H1 (cell line): ENCODE measurements at regions not wholly inside any gene's neighbourhood (a gene's known extent, or its start where the extent isn't known, plus 50 kb on each side); places are given as distances from the start of the nearest gene placed in this dataset.

Experiments used
- CTCF ChIA-PET: fragments of 300-600 bp; sonication (Branson Sonifier 250); formaldehyde crosslinking; loops from one replicate; lab custom pipeline; 2021; ENCODE audit not compliant: partially characterized antibody; lab: Charles Lee
- POLR2A ChIA-PET: fragments of 300-600 bp; sonication (Branson Sonifier 250); formaldehyde crosslinking; loops from one replicate; lab custom pipeline; 2021; ENCODE audit warnings: inconsistent platforms; ENCODE audit not compliant: partially characterized antibody; lab: Charles Lee
- DNase-seq, 2 experiments: peaks; one replicate each; pipeline versions ENCODE4 v3.0.0 to v3.0.0-alpha.2; 2010 to 2022; ENCODE audit warnings: low spot score in 2 of 2, low read depth in 1 of 2, mixed read lengths in 1 of 2
- FAIRE-seq: peaks from 2 replicates; lab custom pipeline; 2011; peaks lifted over from hg19 to GRCh38; lab: Jason Lieb, UNC
- H2AFZ ChIP-seq: 2 replicates; pipeline ENCODE4 v1.8.1; 2012; ENCODE audit warnings: low read length, inconsistent platforms
- H2AK5ac ChIP-seq: 2 replicates; pipeline ENCODE4 v1.6.1; 2013; ENCODE audit warnings: low read depth, low read length
- H2BK120ac ChIP-seq: replicated peaks from 2 replicates; pipeline ENCODE3; 2013; ENCODE audit warnings: low read depth, low read length, inconsistent platforms
- H2BK12ac ChIP-seq: 2 replicates; pipeline ENCODE4 v1.6.1; 2013; ENCODE audit warnings: low read depth, low read length
- H2BK15ac ChIP-seq: 2 replicates; pipeline ENCODE4 v1.6.1; 2013; ENCODE audit warnings: low read length
- H2BK20ac ChIP-seq: 2 replicates; pipeline ENCODE4 v1.6.1; 2013; ENCODE audit warnings: low read length
- H2BK5ac ChIP-seq: 2 replicates; pipeline ENCODE4 v1.6.1; 2013; ENCODE audit warnings: low read depth, low read length
- H3K14ac ChIP-seq: 2 replicates; pipeline ENCODE4 v1.6.1; 2013; ENCODE audit warnings: inconsistent platforms; ENCODE audit not compliant: insufficient read length
- H3K18ac ChIP-seq: 2 replicates; pipeline ENCODE4 v1.6.1; 2013; ENCODE audit warnings: low read length; ENCODE audit errors: extremely low read depth
- H3K23ac ChIP-seq: 2 replicates; pipeline ENCODE4 v1.6.1; 2013; ENCODE audit warnings: inconsistent platforms; ENCODE audit not compliant: insufficient read length
- H3K23me2 ChIP-seq: 2 replicates; pipeline ENCODE4 v1.6.1; 2013; ENCODE audit warnings: low read depth, low read length
- H3K27ac ChIP-seq: 2 replicates; pipeline ENCODE4 v1.6.1; 2011; ENCODE audit warnings: low read depth, low read length, inconsistent platforms
- H3K27me3 ChIP-seq, 4 experiments: replicated peaks in 1 of 4; 1 replicate in 1 of 4; 2 replicates in 3 of 4; pipeline versions ENCODE4 v1.6.1 to v1.8.1; 2011 to 2013; ENCODE audit warnings: low read length in 3 of 4, mild to moderate bottlenecking in 3 of 4, inconsistent platforms in 2 of 4, mixed read lengths in 2 of 4, moderate library complexity in 1 of 4; ENCODE audit not compliant: control insufficient read depth in 3 of 4, insufficient read depth in 3 of 4; ENCODE audit errors: extremely low read depth in 1 of 4
- H3K36me3 ChIP-seq, 4 experiments: 2 replicates each; pipeline versions ENCODE4 v1.6.1 to v1.8.1; 2011 to 2013; ENCODE audit warnings: mild to moderate bottlenecking in 4 of 4, low read length in 3 of 4, moderate library complexity in 2 of 4, control low read depth in 1 of 4, inconsistent platforms in 1 of 4; ENCODE audit not compliant: insufficient read depth in 4 of 4, control insufficient read depth in 2 of 4
- H3K4ac ChIP-seq: replicated peaks from 2 replicates; pipeline ENCODE3; 2013; ENCODE audit warnings: low read length, low read depth, mixed read lengths, inconsistent platforms; ENCODE audit not compliant: insufficient read length
- H3K4me1 ChIP-seq, 4 experiments: replicated peaks in 1 of 4; 1 replicate in 1 of 4; 2 replicates in 3 of 4; pipeline versions ENCODE4 v1.6.1 to v1.8.1; 2011 to 2013; ENCODE audit warnings: low read length in 3 of 4, inconsistent platforms in 2 of 4, mixed read lengths in 1 of 4; ENCODE audit not compliant: insufficient read depth in 4 of 4, control insufficient read depth in 3 of 4
- H3K4me2 ChIP-seq, 2 experiments: 2 replicates each; pipeline versions ENCODE4 v1.6.1 to v1.8.1; 2011 to 2013; ENCODE audit warnings: low read depth in 2 of 2, low read length in 2 of 2, control low read depth in 1 of 2, inconsistent platforms in 1 of 2, mild to moderate bottlenecking in 1 of 2; ENCODE audit not compliant: insufficient read depth in 1 of 2
- H3K4me3 ChIP-seq, 4 experiments: fragments of 200-600, 300-600 bp in 1 of 4; sonication (generic), shearing (Covaris generic), sonication (Bioruptor Twin) in 1 of 4; 2 replicates each; pipeline versions ENCODE4 v1.5.1 to v1.8.1; 2011 to 2016; ENCODE audit warnings: low read length in 4 of 4, low read depth in 3 of 4, control low read depth in 2 of 4, inconsistent platforms in 2 of 4, mild to moderate bottlenecking in 2 of 4, mixed read lengths in 1 of 4, moderate library complexity in 1 of 4; ENCODE audit not compliant: insufficient read depth in 2 of 4; ENCODE audit errors: extremely low read depth in 1 of 4
- H3K56ac ChIP-seq: replicated peaks from 2 replicates; pipeline ENCODE3; 2013; ENCODE audit warnings: low read depth, mild to moderate bottlenecking, mixed read lengths, low read length, inconsistent platforms; ENCODE audit not compliant: insufficient read length
- H3K79me1 ChIP-seq: 2 replicates; pipeline ENCODE4 v1.6.1; 2013; ENCODE audit warnings: low read depth, low read length, control low read depth
- H3K79me2 ChIP-seq, 2 experiments: 2 replicates each; pipeline versions ENCODE4 v1.6.1 to v1.8.1; 2012 to 2013; ENCODE audit warnings: low read length in 2 of 2, mild to moderate bottlenecking in 2 of 2, inconsistent platforms in 1 of 2; ENCODE audit not compliant: insufficient read depth in 2 of 2, control insufficient read depth in 1 of 2
- H3K9ac ChIP-seq, 4 experiments: replicated peaks in 1 of 4; 1 replicate in 1 of 4; 2 replicates in 3 of 4; pipeline versions ENCODE4 v1.6.1 to v1.8.1; 2011 to 2013; ENCODE audit warnings: low read depth in 3 of 4, low read length in 3 of 4, control low read depth in 2 of 4, mild to moderate bottlenecking in 2 of 4, moderate library complexity in 2 of 4, inconsistent platforms in 1 of 4; ENCODE audit errors: extremely low read depth in 1 of 4
- H3K9me3 ChIP-seq, 2 experiments: 2 replicates each; pipeline versions ENCODE4 v1.6.1 to v1.8.1; 2012 to 2013; ENCODE audit warnings: mild to moderate bottlenecking in 2 of 2, moderate library complexity in 2 of 2, control low read depth in 1 of 2, inconsistent platforms in 1 of 2, low read depth in 1 of 2, low read length in 1 of 2, mixed read lengths in 1 of 2; ENCODE audit not compliant: insufficient read depth in 2 of 2
- H4K20me1 ChIP-seq, 2 experiments: replicated peaks in 1 of 2; 2 replicates each; pipeline versions ENCODE3 to v1.8.1; 2011 to 2013; ENCODE audit warnings: inconsistent platforms in 2 of 2, low read length in 2 of 2, mild to moderate bottlenecking in 1 of 2; ENCODE audit not compliant: insufficient read depth in 2 of 2, control insufficient read depth in 1 of 2
- H4K5ac ChIP-seq: 2 replicates; pipeline ENCODE4 v1.6.1; 2013; ENCODE audit warnings: low read length, low read depth, mixed read lengths, inconsistent platforms; ENCODE audit not compliant: insufficient read length
- H4K8ac ChIP-seq: 2 replicates; pipeline ENCODE4 v1.8.0; 2013; ENCODE audit warnings: mild to moderate bottlenecking, moderate library complexity, low read length, inconsistent platforms; ENCODE audit not compliant: insufficient read depth; ENCODE audit errors: extremely low read depth
- H4K91ac ChIP-seq: replicated peaks from 2 replicates; pipeline ENCODE3; 2013; ENCODE audit warnings: low read length, mixed read lengths, inconsistent platforms; ENCODE audit not compliant: insufficient read length
- CHD2 ChIP-seq: IDR thresholded peaks from 2 replicates; pipeline ENCODE4 v1.6.1; 2012; ENCODE audit warnings: low read length, improper control_type of control experiment
- CTCF ChIP-seq, 3 experiments: IDR thresholded peaks; 1 replicate in 2 of 3; 2 replicates in 1 of 3; pipeline versions ENCODE4 v1.5.1 to v1.6.1; 2011; ENCODE audit warnings: low read length in 3 of 3, mild to moderate bottlenecking in 3 of 3, inconsistent platforms in 2 of 3, low read depth in 1 of 3, moderate library complexity in 1 of 3; ENCODE audit not compliant: insufficient read depth in 1 of 3; ENCODE audit errors: control extremely low read depth in 1 of 3
- RAD21 ChIP-seq, 2 experiments: IDR thresholded peaks in 1 of 2; conservative IDR thresholded peaks in 1 of 2; 2 replicates each; pipeline ENCODE4 v1.6.1; 2011; ENCODE audit warnings: low read depth in 2 of 2, low read length in 2 of 2, improper control_type of control experiment in 1 of 2, inconsistent platforms in 1 of 2, mild to moderate bottlenecking in 1 of 2, moderate library complexity in 1 of 2
- USF2 ChIP-seq: IDR thresholded peaks from 2 replicates; pipeline ENCODE4 v1.6.1; 2011; ENCODE audit warnings: low read length, improper control_type of control experiment
- WGBS, 2 experiments: shearing (Covaris generic) in 1 of 2; methylation state at CpG; one replicate each; pipeline versions ENCODE4 v1.1.6 to v1.1.7; 2013 to 2015; ENCODE audit warnings: low lambda C conversion rate in 2 of 2, mixed read lengths in 2 of 2, inconsistent platforms in 1 of 2, low coverage in 1 of 2, missing lambda C conversion rate in 1 of 2; ENCODE audit not compliant: insufficient replicate concordance in 2 of 2, insufficient coverage in 1 of 2, insufficient read length in 1 of 2; ENCODE audit errors: extremely low coverage in 1 of 2, missing lambda C conversion rate in 1 of 2; 5-methylcytosine and 5-hydroxymethylcytosine counted together

GRCh38 chr1:191993549-191993948, 164.7 kb upstream of the RGS18 start:
- H2BK20ac ChIP-seq: no peak overlapping the region
- no peak overlapping the region for H3K9ac ChIP-seq
- no peak overlapping the region for H3K18ac ChIP-seq
- no peak overlapping the region for H2BK120ac ChIP-seq
- ChIA-PET CTCF (interaction anchor here (0.6 to 2.6 kb wide), 19 partner anchors 9 to 1133 kb away, joined by 3 to 11 read pairs (median 3); no protein-coding TSS in a partner anchor), POLR2A (no interaction called here)
- H2BK12ac ChIP-seq: no peak overlapping the region
- no peak overlapping the region for H2BK5ac ChIP-seq
- H4K8ac ChIP-seq: no peak overlapping the region
- H4K91ac ChIP-seq: no peak overlapping the region
- WGBS, 2 experiments: 65% methylated on average over 2 of the region's 2 CpGs; no CpG with 5 or more reads in 1 of the 2 experiments
- FAIRE-seq (no peak), DNase-seq (no peak)
- no peak overlapping the region for H3K23ac ChIP-seq
- no peaks in the 10 kb centered on the region for H3K79me2 ChIP-seq
- no peaks in the 10 kb centered on the region for H3K79me1 ChIP-seq
- H3K4me3 ChIP-seq: no peak overlapping the region
- no peaks in the 10 kb centered on the region for H3K4me1 ChIP-seq
- no peak overlapping the region for H3K56ac ChIP-seq
- H2AK5ac ChIP-seq: no peak overlapping the region
- H4K20me1 ChIP-seq: no peaks in the 10 kb centered on the region
- no peak overlapping the region for H3K27ac ChIP-seq
- H3K14ac ChIP-seq: no peak overlapping the region
- no peaks in the 10 kb centered on the region for H3K27me3 ChIP-seq
- H3K36me3 ChIP-seq: no peaks in the 10 kb centered on the region
- H2AFZ ChIP-seq: peak overlapping the region; percentile 87
- no peak overlapping the region for H4K5ac ChIP-seq
- no peak overlapping the region for H2BK15ac ChIP-seq
- no peaks in the 10 kb centered on the region for H3K23me2 ChIP-seq
- H3K4me2 ChIP-seq: no peak overlapping the region
- H3K9me3 ChIP-seq: no peaks in the 10 kb centered on the region
- H3K4ac ChIP-seq: no peak overlapping the region
- TF ChIP-seq CTCF (IDR thresholded peaks at IDR 0.05; ENCODE audit: control extremely low read depth in 1 of 3, insufficient read depth in 1 of 3, low read depth in 1 of 3, low read length in 3 of 3) (peak in 2 of 3 experiments; percentile 37 to 46; a peak in 2 of 4 replicates), RAD21 (IDR thresholded peaks at IDR 0.05 in 1 of 2, conservative IDR thresholded peaks at IDR 0.05 in 1 of 2; ENCODE audit: low read depth in 2 of 2, low read length in 2 of 2) (peak; percentile 79 to 82), USF2 (no peak), CHD2 (no peak)
